ENCODE measurements at regions not wholly inside any gene's neighbourhood (a gene's known extent, or its start where the extent isn't known, plus 50 kb on each side); places are given as distances from the start of the nearest gene placed in this dataset.

DNA sequence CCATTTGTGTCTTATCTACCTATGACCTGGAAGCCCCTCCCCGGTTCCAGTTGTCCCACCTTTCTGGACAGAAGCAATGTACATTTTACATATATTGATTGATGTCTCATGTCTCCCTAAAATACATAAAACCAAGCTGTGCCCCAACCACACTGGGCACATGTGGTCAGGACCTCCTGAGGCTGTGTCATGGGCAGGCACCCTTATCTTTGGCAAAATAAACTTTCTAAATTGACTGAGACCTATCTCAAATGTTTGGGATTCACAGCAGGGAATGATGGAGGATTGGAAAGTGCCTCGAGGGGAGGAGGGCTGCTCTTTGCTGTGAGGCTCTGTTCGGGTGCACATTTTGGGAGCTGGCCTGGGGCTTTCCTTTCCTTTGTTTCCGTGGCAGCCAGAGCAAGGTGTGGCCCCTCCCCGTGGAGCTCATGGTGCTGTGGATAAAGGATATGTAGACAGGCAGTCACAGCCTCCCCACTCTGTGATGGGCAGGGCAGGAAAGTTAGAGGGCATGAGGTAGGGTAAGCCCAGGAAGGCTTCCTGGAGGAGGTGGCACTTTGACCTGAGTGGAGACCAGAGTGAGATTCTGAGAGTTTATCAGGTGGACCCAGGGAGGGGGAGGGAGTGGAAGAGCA is 615.6 kb downstream of the TBC1D22A start:
- no peaks in the 10 kb centered on the region for H4K20me1 ChIP-seq (ENCODE audit: insufficient read depth, low read length)
- in situ Hi-C loops (cut with MboI; ENCODE audit: low sequenced_read_pairs) (no loop called here), intact Hi-C loops (cut with micrococcal nuclease) (no loop called here), dilution Hi-C loops (cut with HindIII; ENCODE audit: low sequenced_read_pairs, unreplicated experiment) (no loop called here)
- CTCF ChIA-PET: no interaction called here
- H3K9ac ChIP-seq (ENCODE audit: low read depth, low read length): no peak overlapping the region
- no peak overlapping the region for H2AK5ac ChIP-seq (ENCODE audit: low read depth, low read length)
- no peak overlapping the region for H2AFZ ChIP-seq (replicated peaks; ENCODE audit: low read length, poor library complexity)
- no peaks in the 10 kb centered on the region; the same call in 1 of the 2 replicates for H3K9me3 ChIP-seq (ENCODE audit: control insufficient read depth, insufficient read depth, low read length)
- no peak overlapping the region for H3K18ac ChIP-seq (ENCODE audit: low read depth, low read length)
- ATAC-seq (ENCODE audit: low read depth): no peak
- H3K14ac ChIP-seq (replicated peaks; ENCODE audit: low read depth, low read length): no peak overlapping the region
- no peak overlapping the region for H3K23ac ChIP-seq (ENCODE audit: low read depth, low read length)
- H3K27me3 ChIP-seq (ENCODE audit: control insufficient read depth, insufficient read depth, low read length): no peaks in the 10 kb centered on the region
- no peak overlapping the region for H3K4ac ChIP-seq (ENCODE audit: low read depth, low read length)
- no peak overlapping the region for H4K91ac ChIP-seq (ENCODE audit: insufficient read depth, low read depth, low read length)
- TF ChIP-seq CHD1 (IDR thresholded peaks at IDR 0.05; ENCODE audit: low read depth, low read length) (no peak), POLR2A (IDR thresholded peaks at IDR 0.05; ENCODE audit: low read depth, low read length) (no peak), MAFK (IDR thresholded peaks at IDR 0.05; ENCODE audit: low read depth, low read length) (no peak), MXI1 (IDR thresholded peaks at IDR 0.05; ENCODE audit: borderline replicate concordance, low read depth, low read length) (no peak), SMC3 (IDR thresholded peaks at IDR 0.05; ENCODE audit: low read depth, low read length) (no peak), RFX5 (IDR thresholded peaks at IDR 0.05; ENCODE audit: low read depth, low read length) (no peak)
- TF ChIP-seq, protein P1, sequence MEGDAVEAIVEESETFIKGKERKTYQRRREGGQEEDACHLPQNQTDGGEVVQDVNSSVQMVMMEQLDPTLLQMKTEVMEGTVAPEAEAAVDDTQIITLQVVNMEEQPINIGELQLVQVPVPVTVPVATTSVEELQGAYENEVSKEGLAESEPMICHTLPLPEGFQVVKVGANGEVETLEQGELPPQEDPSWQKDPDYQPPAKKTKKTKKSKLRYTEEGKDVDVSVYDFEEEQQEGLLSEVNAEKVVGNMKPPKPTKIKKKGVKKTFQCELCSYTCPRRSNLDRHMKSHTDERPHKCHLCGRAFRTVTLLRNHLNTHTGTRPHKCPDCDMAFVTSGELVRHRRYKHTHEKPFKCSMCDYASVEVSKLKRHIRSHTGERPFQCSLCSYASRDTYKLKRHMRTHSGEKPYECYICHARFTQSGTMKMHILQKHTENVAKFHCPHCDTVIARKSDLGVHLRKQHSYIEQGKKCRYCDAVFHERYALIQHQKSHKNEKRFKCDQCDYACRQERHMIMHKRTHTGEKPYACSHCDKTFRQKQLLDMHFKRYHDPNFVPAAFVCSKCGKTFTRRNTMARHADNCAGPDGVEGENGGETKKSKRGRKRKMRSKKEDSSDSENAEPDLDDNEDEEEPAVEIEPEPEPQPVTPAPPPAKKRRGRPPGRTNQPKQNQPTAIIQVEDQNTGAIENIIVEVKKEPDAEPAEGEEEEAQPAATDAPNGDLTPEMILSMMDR (conservative IDR thresholded peaks at IDR 0.05; ENCODE audit: low read depth, low read length): no peak
- H2BK20ac ChIP-seq (ENCODE audit: low read depth, low read length): no peak overlapping the region
- H2BK15ac ChIP-seq (ENCODE audit: low read depth, low read length): no peak overlapping the region
- H2BK5ac ChIP-seq (ENCODE audit: low read depth, low read length, poor library complexity, severe bottlenecking): no peak overlapping the region
- POLR2A ChIA-PET (ENCODE audit: unreplicated experiment): no interaction called here
- no peaks in the 10 kb centered on the region for H3K36me3 ChIP-seq (ENCODE audit: control insufficient read depth, insufficient read depth, low read length)
- H3K4me3 ChIP-seq (ENCODE audit: insufficient read depth, low read depth, low read length): no peak overlapping the region
- H4K5ac ChIP-seq (ENCODE audit: low read depth, low read length): no peak overlapping the region
- no peaks in the 10 kb centered on the region for H3K4me1 ChIP-seq (ENCODE audit: control insufficient read depth, insufficient read depth, low read length)
- no peak overlapping the region for H2BK120ac ChIP-seq (ENCODE audit: low read depth, low read length)
- no peak overlapping the region for H3K56ac ChIP-seq (ENCODE audit: extremely low read depth, insufficient read depth, low read length)
- no peaks in the 10 kb centered on the region for H3K79me1 ChIP-seq (ENCODE audit: low read depth in 1 of 2, low read length in 2 of 2)
- H3K9me1 ChIP-seq (ENCODE audit: insufficient read depth, low read length): no peaks in the 10 kb centered on the region
- H4K8ac ChIP-seq (ENCODE audit: low read depth in 2 of 2, low read length in 2 of 2): no peak overlapping the region
- BruUV-seq (replicated peaks): no TSS peak
- no peak overlapping the region for H3K4me2 ChIP-seq (ENCODE audit: low read depth, low read length)
- no peak overlapping the region for H2AK9ac ChIP-seq (replicated peaks; ENCODE audit: low read depth, low read length, poor library complexity)
- DNase-seq: no peak
- H3K27ac ChIP-seq (ENCODE audit: insufficient read depth, low read length): no peak overlapping the region
- WGBS, 2 experiments (ENCODE audit: extremely low coverage in 2 of 2, insufficient read length in 1 of 2): 20% methylated on average over 1 of the region's 5 CpGs; no CpG with 5 or more reads in 1 of the 2 experiments

Data from IMR-90 (cell line).